ENCODE measurements at regions not wholly inside any gene's neighbourhood (a gene's known extent, or its start where the extent isn't known, plus 50 kb on each side); places are given as distances from the start of the nearest gene placed in this dataset.
"Not testable (repeated sequence)": the region's sequence is repeated elsewhere in the genome, so short reads cannot be mapped to it uniquely, and the experiment has no call there.

DNA sequence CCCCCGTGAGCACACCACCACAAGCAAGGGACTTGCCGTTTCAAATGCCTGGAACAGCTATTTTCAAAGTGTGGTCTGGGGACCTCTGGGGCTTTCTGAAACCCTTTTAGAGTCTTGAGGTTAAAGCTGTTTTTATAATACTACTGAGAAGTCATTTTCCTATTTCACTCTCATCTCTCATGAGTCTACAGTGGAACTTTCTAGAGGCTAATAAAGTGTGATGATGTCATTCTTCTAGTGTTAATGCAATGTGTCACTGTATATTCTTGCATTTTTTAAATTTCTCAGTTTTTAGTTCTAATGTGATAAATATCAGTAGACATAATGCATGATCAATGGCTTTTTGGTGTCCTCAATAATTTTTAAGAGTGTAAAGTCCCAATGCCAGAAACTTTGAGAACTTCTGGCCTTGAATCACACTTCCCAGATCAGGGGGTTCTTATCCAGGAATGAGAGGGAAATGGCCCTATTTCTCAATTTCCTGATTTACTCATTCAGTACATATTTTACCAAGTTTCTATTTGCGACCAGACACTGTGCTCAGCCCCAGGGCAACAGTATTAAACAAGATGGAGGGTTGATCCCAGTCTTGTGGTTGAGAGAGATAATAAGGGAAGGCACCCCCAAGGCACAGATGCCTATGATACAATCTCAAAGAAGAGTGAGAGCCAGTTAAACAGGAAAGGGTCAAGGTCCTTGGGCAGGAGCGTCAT, 444.0 kb downstream of the HS3ST3B1 start:
- no peak for DNase-seq (ENCODE audit: low read depth)

DNA sequence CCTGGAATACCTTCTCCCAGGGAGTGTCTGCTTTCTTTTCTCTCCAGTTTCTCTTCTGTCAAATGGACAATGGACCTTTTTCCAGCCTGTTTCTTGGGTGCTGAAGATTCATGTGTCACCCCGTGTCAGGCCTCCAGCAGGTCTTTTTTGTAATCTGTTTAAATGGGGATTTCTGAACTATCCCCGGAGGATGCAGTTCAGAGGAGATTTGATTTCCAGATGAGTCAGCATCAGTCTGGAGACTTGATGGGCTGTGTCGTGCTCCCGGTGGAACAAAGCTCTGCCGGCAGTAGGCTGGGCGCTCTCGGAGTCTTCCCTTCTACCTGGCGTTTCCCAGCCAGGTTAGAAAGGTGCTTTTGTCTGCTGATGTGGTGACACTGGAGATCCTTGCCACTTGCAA, 440.6 kb downstream of the HS3ST3B1 start:
- DNase-seq (ENCODE audit: low read depth) = peak; percentile 21

DNA sequence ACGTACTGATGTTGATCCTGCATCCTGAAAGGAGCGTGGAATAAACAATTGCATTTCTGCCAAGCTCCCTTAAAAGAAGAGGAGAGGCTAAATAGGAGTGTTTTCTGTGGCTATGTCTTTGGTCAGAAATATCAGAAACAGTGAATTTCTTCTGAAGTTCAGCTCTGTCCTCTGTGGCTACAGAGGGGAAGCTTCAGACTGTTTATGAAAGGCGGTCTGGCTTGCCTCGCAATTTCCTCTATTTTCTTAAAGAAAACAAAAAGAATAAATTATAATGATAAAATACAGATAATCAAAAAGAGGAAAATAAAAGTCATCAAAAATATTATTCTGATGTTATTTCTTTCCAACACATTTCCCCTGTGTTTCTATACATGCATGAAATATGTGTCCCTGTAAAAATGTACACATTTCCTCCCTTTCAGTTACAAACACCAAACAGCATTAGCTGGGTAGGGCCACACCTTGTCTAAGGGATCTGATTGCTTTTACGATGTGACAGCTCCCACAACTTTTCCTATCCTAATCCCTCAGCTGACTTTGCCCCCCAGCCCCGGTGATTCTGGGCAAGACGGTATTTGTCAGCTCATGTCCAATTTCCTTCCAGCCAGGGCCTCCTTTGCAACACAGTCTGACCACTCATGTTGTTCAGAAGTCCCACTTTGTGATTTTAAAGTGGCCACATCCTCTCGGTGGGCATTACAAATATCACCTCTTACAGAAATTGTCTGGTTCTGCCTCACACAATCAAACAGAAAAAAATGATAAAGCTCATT, 439.0 kb downstream of the HS3ST3B1 start:
- DNase-seq (ENCODE audit: low read depth) = no peak

DNA sequence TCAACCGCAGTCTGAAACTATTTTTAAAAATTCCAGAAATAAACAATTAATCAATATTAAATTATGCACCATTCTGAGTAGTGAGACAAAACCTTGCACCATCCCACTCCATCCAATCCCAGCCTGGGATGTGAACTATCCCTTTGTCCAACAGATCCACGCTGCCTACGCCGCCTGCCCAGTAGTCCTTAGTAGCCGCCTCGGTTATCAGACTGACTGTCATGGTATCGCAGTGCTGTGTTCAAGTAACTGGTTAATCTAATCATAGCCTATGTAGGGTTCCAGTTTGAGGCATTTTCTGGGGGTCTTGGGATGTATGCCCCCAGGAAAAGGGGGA, 437.7 kb downstream of the HS3ST3B1 start:
- DNase-seq (ENCODE audit: low read depth) = no peak

DNA sequence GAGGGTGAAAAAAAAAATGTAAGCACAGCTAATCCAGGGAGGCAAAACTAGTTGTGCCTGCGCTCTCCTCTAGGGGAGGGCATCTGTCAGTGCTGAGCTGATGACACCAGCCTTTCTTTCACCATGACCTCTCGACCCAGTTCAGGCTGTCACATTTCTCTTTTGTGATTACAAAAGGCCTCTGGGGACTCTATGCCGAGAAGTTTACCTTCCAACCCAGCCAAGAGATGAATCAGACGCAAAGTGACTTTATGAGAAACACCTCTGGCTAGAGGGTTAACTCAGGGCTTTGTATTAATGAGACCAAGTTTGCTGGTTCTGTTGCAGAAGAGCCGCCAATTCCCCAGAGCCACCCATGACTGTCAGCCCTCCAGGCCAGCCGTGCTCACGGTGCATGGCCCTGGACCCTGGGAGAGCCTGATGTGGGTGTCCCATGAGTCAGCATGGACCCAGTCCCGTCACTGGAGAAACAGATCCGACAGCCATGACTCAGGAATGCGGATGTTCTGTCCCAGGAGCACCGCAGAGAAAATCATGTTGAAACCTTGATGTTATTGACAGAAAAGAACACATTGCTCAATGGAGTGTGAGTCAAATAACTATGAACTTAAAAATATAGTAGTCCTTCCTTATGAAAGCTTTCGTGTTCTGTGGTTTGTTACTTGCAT, 437.2 kb downstream of the HS3ST3B1 start:
- DNase-seq (ENCODE audit: low read depth) = peak; percentile 71

DNA sequence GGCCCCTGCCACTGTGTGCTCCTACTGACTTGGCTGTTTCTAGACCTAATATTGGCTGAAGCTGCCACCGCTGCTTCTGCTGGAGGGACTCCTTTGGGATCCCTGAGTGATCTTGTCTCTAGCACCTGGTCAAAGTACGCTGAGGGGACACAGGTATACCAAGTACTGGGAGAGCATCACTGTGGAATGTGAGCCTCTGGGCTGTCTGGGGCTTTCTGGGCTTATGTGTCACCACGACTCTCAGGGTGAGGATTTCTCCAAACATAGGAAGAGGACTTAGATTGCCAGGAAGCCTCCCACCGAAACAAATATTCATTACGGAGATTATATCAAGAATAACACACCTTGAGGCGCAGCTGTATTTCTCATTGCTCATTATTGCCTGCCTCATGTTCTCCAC, 435.8 kb downstream of the HS3ST3B1 start:
- DNase-seq (ENCODE audit: low read depth) = no peak

DNA sequence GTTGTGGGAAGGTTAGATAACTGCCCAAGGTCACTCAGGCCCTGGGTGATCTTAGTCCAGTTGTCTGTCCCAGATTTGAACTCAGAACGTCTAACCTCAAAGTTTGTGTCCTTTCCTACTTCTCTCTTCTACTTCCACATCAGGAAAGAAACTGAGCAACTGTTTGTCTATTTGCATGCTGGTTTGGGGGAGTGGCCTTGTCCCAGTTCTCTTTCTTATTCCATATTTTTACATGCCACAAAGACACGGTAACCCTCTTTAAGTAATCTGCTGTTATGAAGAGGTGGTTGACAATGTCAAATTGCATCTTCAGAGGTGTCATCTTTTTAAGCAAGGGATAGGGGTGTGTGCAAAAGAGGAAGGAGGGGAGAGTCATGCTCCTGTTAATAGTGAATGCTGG, 432.5 kb downstream of the HS3ST3B1 start:
- DNase-seq (ENCODE audit: low read depth) = no peak

DNA sequence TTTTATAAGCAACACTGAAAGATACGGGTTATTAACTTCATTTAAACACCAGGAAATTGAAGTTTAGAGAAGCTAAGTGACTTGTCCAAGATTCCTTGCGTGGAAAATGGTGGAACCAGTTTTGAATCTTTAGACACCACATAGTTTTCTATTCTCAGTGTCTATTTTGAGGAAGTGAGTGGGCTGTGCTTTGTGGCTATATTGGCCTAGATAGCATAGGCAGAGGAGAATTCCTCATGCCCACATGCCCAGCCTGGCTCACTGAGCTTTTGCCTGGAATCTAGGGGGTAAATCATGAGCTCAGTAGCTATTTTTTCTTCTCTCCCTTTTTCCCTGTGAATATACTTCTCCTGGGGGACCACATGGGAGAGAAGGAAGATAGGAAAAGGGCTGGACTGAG, 431.3 kb downstream of the HS3ST3B1 start:
- peak; percentile 82 for DNase-seq (ENCODE audit: low read depth)

DNA sequence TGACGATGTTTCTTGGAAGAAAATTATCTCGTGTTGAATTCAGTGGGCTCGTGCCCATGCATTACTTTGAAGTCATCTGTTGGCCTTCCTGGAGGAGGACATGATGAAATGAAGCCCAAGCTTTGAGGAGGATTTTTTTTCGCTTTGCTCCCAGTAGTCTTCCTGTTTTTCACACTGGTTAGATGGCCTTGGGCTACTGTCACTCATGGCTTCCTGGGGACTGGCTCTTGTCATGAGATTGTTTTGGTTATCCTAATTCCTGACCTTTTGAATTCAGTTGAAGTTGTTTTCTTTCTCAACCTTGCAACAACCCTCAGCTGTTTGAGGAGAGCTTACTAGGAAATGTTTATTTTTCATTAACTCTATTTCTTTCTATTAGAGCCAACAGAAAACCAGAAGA, 430.7 kb downstream of the HS3ST3B1 start:
- DNase-seq (ENCODE audit: low read depth) = no peak

DNA sequence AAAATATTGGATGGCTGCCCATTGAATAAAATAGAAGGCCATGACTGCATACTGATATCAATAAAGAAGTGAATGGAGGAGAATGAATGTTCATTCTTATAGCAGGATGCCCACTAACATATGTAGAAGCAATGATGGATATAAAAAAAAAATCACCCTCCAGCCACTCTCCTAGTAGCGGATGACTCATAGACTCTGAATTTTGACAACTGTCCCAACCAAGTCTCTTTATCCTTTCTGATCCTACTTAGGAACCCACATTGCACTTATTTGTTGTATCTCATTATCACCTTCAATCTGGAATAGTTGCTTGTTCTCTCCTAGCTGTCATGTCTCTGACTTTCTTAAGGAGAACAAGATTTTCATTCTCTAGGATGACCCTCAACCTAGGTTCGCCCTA, 429.9 kb downstream of the HS3ST3B1 start:
- DNase-seq (ENCODE audit: low read depth) = peak; percentile 31

DNA sequence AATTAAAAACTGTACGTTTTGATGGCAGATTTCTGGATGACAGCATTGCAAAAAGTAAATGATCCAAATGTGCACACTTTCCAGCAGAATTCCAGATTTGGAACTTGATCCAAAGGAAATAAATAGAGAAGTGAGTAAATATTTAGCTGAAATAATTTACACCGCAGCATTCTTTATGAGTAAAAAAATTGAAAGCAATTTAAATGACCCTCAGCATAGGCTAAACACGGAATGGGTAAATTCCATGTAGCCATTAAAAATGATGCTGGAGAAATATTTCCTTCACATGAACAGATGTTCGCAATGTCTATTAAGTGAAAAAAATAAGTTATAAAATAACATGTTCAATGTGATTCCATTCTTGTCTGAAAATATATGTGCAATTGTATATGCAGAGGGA, 424.8 kb downstream of the HS3ST3B1 start:
- no peak for DNase-seq (ENCODE audit: low read depth)

DNA sequence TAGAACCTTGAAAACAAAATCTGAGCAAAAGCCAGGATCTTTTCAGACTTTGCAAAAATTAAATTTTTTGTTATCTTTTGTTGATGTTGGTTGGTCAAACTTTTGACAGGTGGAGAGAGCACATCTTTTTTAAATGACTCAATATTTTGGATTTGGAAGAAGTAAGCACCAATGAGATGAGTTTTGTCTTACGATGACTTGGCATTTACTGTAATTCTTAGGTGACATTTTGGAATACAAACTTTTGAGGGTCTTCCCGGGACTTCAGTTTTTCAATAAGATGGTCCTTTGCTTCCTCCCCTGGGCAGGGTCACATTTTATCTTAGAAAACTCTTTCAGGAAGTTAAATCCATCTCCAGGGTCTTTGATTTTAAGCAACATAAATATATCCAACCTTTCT, 423.9 kb downstream of the HS3ST3B1 start:
- DNase-seq (ENCODE audit: low read depth) = no peak

DNA sequence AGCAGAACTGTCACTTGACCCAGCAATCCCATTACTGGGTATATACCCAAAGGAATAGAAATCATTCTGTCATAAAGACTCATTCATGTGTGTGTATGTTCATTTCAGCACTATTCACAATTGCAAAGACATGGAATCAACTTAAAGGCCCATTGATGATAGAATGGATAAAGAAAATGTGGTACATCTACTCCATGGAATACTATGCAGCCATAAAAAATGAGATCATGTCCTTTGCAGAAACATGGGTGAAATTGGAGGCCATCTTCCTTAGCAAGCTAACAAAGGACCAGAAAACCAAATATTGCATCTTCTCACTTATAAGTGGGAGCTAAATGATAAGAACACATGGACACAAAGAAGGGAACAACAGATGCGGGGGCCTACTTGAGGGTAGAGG, 422.5 kb downstream of the HS3ST3B1 start:
- DNase-seq (ENCODE audit: low read depth) = not testable (repeated sequence)

DNA sequence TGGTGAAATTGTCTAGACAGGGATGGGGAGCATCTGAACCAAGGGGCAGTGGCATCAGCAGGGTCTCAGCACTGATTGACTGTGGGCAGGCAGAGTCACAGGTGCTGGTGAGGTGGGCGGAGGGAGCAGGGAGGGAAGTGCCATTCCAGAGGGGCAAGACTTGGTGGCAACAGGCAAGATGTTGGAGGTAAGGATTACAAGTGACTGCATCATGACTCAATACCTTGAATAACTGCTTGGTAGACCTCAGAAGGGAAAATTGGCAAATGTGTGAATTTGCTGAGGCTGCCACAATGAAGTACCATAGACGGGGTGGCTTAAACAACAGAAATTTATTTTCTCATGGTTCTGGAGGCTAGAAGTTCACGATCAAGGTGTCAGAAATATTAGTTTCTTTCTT, 419.1 kb downstream of the HS3ST3B1 start:
- DNase-seq (ENCODE audit: low read depth) = no peak

DNA sequence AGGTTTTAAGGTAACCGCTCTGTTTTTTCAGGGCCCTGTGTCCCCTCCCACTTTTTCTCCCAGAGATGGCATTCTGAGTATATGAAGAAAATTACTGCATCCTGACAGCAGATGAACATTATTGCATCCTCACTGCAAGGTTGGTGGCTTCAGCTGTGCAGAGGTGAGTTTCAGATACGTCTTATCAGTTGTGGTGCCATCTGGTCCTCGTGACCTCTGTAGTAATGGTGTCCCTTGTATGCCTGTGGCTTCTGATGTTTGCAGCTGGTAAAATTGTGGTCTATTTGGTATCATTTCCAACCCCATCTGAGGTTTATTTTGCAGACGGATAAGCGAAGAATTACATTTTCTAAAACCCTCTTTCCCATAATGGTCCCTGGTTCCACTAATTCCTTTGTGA, 417.0 kb downstream of the HS3ST3B1 start:
- DNase-seq (ENCODE audit: low read depth) = no peak

DNA sequence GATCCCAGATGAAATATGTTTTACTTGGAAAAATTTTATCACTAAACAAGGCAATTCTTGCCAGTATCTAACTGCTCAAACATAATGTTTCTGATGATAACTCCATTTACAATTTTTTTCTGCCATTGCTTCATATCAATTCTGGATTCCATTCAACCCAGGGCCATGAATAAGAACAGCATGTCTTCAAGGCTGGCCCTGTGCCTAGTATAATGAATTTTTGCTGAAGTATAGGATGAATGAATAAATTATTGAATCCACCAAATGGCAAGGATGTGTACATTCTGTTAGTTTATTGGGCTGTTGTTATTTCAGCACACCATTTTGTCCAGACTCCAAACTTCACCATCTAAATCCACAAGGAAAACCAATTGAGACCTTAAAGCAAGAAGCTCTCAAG, 414.7 kb downstream of the HS3ST3B1 start:
- no peak for DNase-seq (ENCODE audit: low read depth)

DNA sequence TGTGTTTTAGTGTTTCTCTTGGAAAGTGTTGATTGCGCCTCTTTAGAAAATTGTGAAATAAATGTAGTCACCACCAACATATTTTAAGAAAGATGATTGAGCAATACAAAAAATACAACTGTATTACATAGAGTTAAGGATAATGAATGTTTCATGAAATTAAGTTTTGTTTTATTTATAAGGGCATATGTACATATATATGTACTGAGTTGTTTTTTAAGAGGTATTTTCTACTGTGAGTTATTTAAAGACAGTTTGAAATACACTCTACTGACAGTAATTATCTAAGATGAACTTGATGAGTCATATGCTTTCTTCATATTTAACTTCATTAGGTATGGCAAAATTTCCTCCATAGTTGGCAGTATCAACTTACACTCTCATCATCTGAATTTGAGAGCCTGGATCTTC, 411.7 kb downstream of the HS3ST3B1 start:
- DNase-seq (ENCODE audit: low read depth) = no peak

DNA sequence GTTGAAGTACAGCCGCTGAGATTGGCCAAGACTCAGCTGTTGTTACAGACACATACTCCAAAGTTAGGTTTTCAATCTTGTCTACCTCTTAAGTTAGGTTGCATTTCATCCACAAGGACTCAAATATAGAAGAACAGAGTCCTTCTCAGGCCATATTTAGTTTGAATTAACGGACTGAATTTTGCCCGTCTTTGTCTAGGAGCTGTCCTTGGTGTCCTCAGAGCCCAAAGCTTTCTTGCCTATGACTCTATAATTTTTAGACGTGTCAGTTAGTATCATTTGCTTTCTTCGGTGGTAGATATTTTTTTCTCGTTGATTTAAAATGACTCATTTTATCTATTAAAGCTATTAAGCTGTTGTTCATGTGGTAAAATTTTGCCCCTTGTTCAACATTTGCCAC, 403.2 kb downstream of the HS3ST3B1 start:
- no peak for DNase-seq (ENCODE audit: low read depth)

DNA sequence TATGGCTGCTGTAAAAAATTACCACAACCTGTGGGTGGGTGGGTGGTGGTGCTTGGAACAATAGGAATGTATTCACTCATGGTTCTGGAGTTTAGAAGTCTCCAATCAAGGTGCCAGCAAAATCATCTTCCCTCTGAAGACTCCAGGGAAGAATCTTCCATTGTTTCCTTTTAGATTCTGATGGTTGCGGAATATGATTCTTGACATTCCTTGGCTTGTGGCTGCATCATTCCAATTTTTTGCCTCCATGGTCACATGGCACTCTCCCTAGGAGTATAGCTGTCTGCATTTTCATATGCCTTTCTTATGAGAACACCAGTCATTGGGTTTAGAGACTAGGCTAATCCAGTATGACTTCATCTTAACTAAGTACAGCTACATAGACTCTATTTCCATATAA, 401.0 kb downstream of the HS3ST3B1 start:
- peak; percentile 12 for DNase-seq (ENCODE audit: low read depth)

DNA sequence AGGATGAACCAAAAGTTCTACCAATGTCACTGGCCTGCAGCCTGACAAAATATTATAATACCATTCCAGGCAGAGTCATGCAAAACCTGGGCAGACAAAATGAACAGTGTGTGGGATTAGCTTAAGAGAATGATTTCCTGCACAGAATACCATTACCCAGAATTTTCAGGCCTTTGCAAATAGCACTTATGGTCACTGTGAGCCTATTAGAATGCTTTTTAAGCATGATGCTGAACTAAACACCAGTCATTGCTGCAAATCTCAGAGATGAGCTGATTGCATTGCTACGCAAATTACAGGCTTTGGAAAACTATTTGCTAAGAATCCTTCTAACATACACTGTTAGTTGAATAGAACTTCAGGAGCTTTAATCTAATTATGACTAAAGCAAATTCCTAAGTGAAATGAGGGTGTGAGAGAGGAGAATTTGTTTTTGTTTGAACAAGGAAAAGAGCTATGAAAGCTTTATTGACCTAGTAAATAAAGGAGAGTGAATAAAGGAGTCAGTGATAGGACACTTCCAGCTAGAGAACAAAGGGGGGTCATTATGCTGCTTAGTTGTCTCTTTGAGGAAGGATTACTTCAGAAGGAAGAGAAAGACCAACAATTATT, 398.8 kb downstream of the HS3ST3B1 start:
- no peak for DNase-seq (ENCODE audit: low read depth)

DNA sequence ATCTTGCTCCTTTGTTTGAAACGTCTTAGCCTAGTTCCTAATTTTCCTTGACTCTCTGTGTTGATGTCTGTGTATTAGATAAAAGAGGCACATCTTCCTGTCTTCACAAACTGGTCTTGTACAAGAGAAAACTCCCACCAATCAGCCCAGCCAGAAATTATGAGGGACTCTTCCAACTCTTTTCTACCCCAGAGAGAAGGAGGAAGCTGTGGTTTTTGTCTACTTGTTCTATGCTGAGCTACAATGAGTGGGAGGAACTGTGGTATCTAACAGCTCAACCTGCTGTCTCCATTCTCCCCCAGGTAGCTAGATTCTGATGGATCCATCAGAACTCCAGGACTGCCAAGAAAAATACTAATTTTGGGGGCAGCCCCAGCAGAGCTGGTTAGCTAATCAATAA, 392.5 kb downstream of the HS3ST3B1 start:
- no peak for DNase-seq (ENCODE audit: low read depth)

DNA sequence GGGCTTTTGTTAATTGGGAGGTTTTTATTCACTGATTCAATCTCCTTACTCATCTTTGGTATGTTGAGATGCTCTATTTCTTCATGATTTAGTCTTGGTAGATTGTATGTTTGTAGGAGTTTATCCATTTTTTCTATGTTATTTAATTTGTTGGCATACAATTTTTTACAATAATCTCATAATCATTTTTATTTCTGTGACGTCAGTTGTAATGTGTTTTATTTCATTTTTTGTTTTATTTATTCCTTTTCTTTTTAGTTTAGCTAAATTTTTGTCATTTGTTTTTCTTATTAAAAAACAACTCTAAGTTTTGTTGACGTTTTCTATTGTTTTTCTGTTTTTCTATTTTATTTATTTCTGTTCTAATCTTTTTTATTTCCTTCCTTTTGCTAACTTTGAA, 389.8 kb downstream of the HS3ST3B1 start:
- no peak for DNase-seq (ENCODE audit: low read depth)

Measured in myocyte (in vitro differentiated cells).